Keratinocyte (primary cell): ENCODE measurements at regions not wholly inside any gene's neighbourhood (a gene's known extent, or its start where the extent isn't known, plus 50 kb on each side); places are given as distances from the start of the nearest gene placed in this dataset.
"Not testable (repeated sequence)": the region's sequence is repeated elsewhere in the genome, so short reads cannot be mapped to it uniquely, and the experiment has no call there.

ENCODE experiments used
- DNase-seq: peaks from one replicate; pipeline ENCODE4 v3.0.0-alpha.2; 2011; ENCODE audit warnings: low read depth, missing footprints, low spot score
- FAIRE-seq: peaks from 2 replicates; lab custom pipeline; 2011; peaks lifted over from hg19 to GRCh38; lab: Jason Lieb, UNC
- H2AFZ ChIP-seq: 2 replicates; pipeline ENCODE4 v1.6.0; 2012; ENCODE audit warnings: low read length, control low read depth, inconsistent platforms; ENCODE audit not compliant: control insufficient read depth
- H3K27ac ChIP-seq: 2 replicates; pipeline ENCODE4 v1.5.1; 2011; ENCODE audit warnings: low read length; ENCODE audit not compliant: control insufficient read depth, insufficient read depth
- H3K27me3 ChIP-seq: 3 replicates; pipeline ENCODE4 v1.6.0; 2011; ENCODE audit warnings: low read length; ENCODE audit not compliant: control insufficient read depth, insufficient read depth; ENCODE audit errors: extremely low read depth
- H3K36me3 ChIP-seq, 2 experiments: 2 replicates in 1 of 2; 3 replicates in 1 of 2; pipeline ENCODE4 v1.5.1; 2011; ENCODE audit warnings: low read length in 2 of 2, mild to moderate bottlenecking in 1 of 2; ENCODE audit not compliant: control insufficient read depth in 2 of 2, insufficient read depth in 2 of 2; ENCODE audit errors: extremely low read depth in 1 of 2
- H3K4me1 ChIP-seq: 3 replicates; pipeline ENCODE4 v1.5.1; 2011; ENCODE audit warnings: low read length; ENCODE audit not compliant: control insufficient read depth, insufficient read depth; ENCODE audit errors: extremely low read depth
- H3K4me2 ChIP-seq: 3 replicates; pipeline ENCODE4 v1.6.0; 2011; ENCODE audit warnings: low read depth, low read length; ENCODE audit not compliant: control insufficient read depth, insufficient read depth; ENCODE audit errors: extremely low read depth
- H3K4me3 ChIP-seq, 3 experiments: fragments of 200-600 bp in 1 of 3; sonication (generic) in 1 of 3; 2 replicates in 2 of 3; 3 replicates in 1 of 3; pipeline ENCODE4 v1.5.1; 2011 to 2016; ENCODE audit warnings: low read length in 3 of 3, mild to moderate bottlenecking in 3 of 3, control low read depth in 2 of 3, inconsistent platforms in 1 of 3, low read depth in 1 of 3, mixed read lengths in 1 of 3, mixed run types in 1 of 3, moderate library complexity in 1 of 3; ENCODE audit not compliant: control insufficient read depth in 2 of 3, insufficient read depth in 2 of 3; ENCODE audit errors: extremely low read depth in 1 of 3
- H3K79me2 ChIP-seq: 2 replicates; pipeline ENCODE4 v1.6.0; 2012; ENCODE audit warnings: low read length; ENCODE audit not compliant: control insufficient read depth, insufficient read depth
- H3K9ac ChIP-seq: 3 replicates; pipeline ENCODE4 v1.6.0; 2011; ENCODE audit warnings: low read length; ENCODE audit not compliant: control insufficient read depth, insufficient read depth; ENCODE audit errors: extremely low read depth
- H3K9me1 ChIP-seq: 3 replicates; pipeline ENCODE4 v1.6.0; 2011; ENCODE audit warnings: low read length; ENCODE audit not compliant: control insufficient read depth, insufficient read depth; ENCODE audit errors: extremely low read depth
- H3K9me3 ChIP-seq: 2 replicates; pipeline ENCODE4 v1.5.1; 2012; ENCODE audit warnings: low read depth, low read length; ENCODE audit not compliant: control insufficient read depth
- H4K20me1 ChIP-seq: 3 replicates; pipeline ENCODE4 v1.6.0; 2011; ENCODE audit warnings: low read length; ENCODE audit not compliant: control insufficient read depth, insufficient read depth; ENCODE audit errors: extremely low read depth
- CTCF ChIP-seq, 3 experiments: IDR thresholded peaks in 1 of 3; conservative IDR thresholded peaks in 1 of 3; optimal IDR thresholded peaks in 1 of 3; 2 replicates in 2 of 3; 3 replicates in 1 of 3; pipeline versions ENCODE3 to v1.5.1; 2011; ENCODE audit warnings: low read length in 3 of 3, mild to moderate bottlenecking in 3 of 3, moderate library complexity in 2 of 3, control low read depth in 1 of 3, inconsistent platforms in 1 of 3; ENCODE audit not compliant: insufficient read depth in 2 of 3; ENCODE audit errors: extremely low read depth in 1 of 3
- EZH2 ChIP-seq: IDR thresholded peaks from one replicate; pipeline ENCODE4 v1.6.1; 2012; ENCODE audit warnings: inconsistent platforms, mild to moderate bottlenecking, low read length, moderate library complexity
- dilution Hi-C: fragments of 300-500 bp; cut with MboI; formaldehyde crosslinking; loops from one replicate; pipeline ENCODE4 v1.7.0; 2020; ENCODE audit warnings: low sequenced_read_pairs; ENCODE audit not compliant: extremely low pct_ligation_motif_present

DNA sequence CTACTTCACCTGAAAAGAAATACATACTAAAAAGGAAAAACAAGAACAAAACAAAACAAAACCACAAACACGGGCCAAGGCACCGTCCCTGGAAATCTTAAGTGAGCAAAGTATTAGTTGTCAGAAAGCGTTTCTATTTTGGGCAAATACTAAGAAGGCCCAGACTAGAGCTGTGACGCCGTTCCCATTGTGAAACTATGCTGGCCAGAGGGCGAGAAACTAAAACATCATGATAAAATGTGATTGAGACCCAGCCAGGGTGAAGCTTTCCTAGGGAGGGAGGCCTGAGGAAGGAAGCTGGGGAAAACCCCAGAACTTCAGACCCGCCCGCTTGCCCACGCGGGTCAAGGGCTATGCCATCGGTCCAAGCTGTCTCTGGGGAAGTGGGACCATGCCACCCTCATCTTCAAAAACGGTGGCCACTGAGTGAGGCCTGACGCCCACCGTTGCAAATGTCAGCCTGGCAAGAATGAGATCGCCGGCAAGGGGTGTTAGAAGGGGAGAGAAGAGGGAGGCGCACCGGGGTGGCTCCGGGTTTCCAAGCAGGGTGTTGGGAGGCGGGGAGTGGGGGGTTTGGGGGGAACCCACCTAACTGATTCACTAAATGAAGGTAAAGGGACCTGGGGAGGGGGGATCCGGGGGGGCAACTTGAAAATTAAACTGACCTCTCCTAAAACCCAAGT is 1950.9 kb upstream of the DEFB115 start:
- TF ChIP-seq CTCF (optimal IDR thresholded peaks at IDR 0.05 in 1 of 3, IDR thresholded peaks at IDR 0.05 in 1 of 3, conservative IDR thresholded peaks at IDR 0.05 in 1 of 3; ENCODE audit: extremely low read depth in 1 of 3, insufficient read depth in 2 of 3, low read length in 3 of 3) (no peak), EZH2 (no peak)
- no peak overlapping the region for H3K9ac ChIP-seq
- H3K27me3 ChIP-seq, result no peaks in the 10 kb centered on the region
- DNase-seq, result no peak
- H3K4me2 ChIP-seq, result no peak overlapping the region
- FAIRE-seq, result no peak
- no peaks in the 10 kb centered on the region for H3K79me2 ChIP-seq
- no peaks in the 10 kb centered on the region for H4K20me1 ChIP-seq
- peaks cover 3% of the 10 kb centered on the region for H3K9me3 ChIP-seq
- no peak overlapping the region for H2AFZ ChIP-seq
- no peak overlapping the region for H3K4me3 ChIP-seq
- no peak overlapping the region for H3K27ac ChIP-seq
- no peaks in the 10 kb centered on the region for H3K36me3 ChIP-seq
- no peaks in the 10 kb centered on the region for H3K4me1 ChIP-seq
- dilution Hi-C loops, result no loop called here
- H3K9me1 ChIP-seq, result no peaks in the 10 kb centered on the region

DNA sequence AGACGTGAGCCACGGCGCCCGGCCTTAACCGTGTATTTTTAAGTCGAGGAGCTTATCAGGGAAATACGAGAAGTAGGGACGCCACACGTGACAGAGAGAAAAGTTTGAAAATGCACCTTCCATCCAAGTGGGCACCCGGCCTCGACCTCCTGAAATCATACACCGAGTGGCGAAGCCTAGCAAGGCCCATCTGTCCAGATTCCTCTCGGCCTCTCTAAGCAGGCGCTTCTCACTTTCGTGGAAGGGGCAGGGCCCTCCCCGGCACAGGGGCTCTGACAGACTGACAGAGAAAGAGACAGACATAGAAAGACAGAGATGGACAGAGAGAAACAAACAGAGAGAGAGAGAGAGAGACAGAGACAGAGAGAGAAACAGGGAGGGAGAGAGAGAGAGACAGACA is 1950.0 kb upstream of the DEFB115 start:
- H3K27me3 ChIP-seq, H3K4me3 ChIP-seq, H3K9me1 ChIP-seq, DNase-seq, H4K20me1 ChIP-seq, dilution Hi-C loops, H3K4me1 ChIP-seq, H2AFZ ChIP-seq, H3K36me3 ChIP-seq, H3K79me2 ChIP-seq, H3K9ac ChIP-seq, FAIRE-seq, H3K27ac ChIP-seq, H3K9me3 ChIP-seq, H3K4me2 ChIP-seq: not testable (repeated sequence)

GRCh38 chr20:29308956-29309355 is 1948.5 kb upstream of the DEFB115 start:
- H3K9me1 ChIP-seq, DNase-seq, H3K4me3 ChIP-seq, H3K36me3 ChIP-seq, H3K27ac ChIP-seq, FAIRE-seq, H3K79me2 ChIP-seq, H3K27me3 ChIP-seq, H3K4me1 ChIP-seq, dilution Hi-C loops, H3K9me3 ChIP-seq, H4K20me1 ChIP-seq, H3K4me2 ChIP-seq, H3K9ac ChIP-seq, H2AFZ ChIP-seq: not testable (repeated sequence)

DNA sequence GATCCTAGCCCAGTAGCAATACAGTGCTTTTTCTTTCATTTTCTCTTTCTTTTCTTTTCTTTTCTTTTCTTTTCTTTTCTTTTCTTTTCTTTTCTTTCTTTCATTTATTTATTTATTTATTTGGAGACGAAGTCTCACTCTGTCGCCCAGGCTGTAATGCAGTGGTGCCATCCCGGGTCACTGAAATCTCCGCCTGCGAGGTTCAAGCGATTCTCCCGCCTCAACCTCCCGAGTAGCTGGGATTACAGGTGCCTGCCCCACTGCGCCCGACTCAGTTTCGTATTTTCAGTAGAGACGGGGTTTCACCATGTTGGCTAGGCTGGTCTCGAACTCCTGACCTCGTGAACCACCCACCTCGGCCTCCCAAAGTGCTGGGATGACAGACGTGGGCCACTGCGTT is 1948.0 kb upstream of the DEFB115 start:
- FAIRE-seq, result not testable (repeated sequence)

More for the DNA sequence above, 1948.0 kb upstream of the DEFB115 start:
- H3K9me1 ChIP-seq, H3K9me3 ChIP-seq, H3K27me3 ChIP-seq, H3K4me1 ChIP-seq, H4K20me1 ChIP-seq, H3K4me3 ChIP-seq, H3K4me2 ChIP-seq, H2AFZ ChIP-seq, H3K36me3 ChIP-seq, H3K9ac ChIP-seq, dilution Hi-C loops, H3K27ac ChIP-seq, DNase-seq, H3K79me2 ChIP-seq: not testable (repeated sequence)
